GM18951 (cell line): ENCODE measurements at regions not wholly inside any gene's neighbourhood (a gene's known extent, or its start where the extent isn't known, plus 50 kb on each side); places are given as distances from the start of the nearest gene placed in this dataset.
"Not testable (repeated sequence)": the region's sequence is repeated elsewhere in the genome, so short reads cannot be mapped to it uniquely, and the experiment has no call there.

Source experiments
- POLR2A ChIP-seq: IDR thresholded peaks from 4 replicates; pipeline ENCODE4 v1.6.1; 2011; ENCODE audit warnings: mild to moderate bottlenecking; ENCODE audit not compliant: insufficient read length, insufficient read depth; ENCODE audit errors: extremely low read depth
- in situ Hi-C: fragments of 300-500 bp; cut with MboI; formaldehyde crosslinking; loops from one replicate; pipeline ENCODE4 v1.12.0; 2022; ENCODE audit warnings: low sequenced_read_pairs, mixed read lengths, inconsistent platforms; ENCODE audit not compliant: unreplicated experiment

DNA sequence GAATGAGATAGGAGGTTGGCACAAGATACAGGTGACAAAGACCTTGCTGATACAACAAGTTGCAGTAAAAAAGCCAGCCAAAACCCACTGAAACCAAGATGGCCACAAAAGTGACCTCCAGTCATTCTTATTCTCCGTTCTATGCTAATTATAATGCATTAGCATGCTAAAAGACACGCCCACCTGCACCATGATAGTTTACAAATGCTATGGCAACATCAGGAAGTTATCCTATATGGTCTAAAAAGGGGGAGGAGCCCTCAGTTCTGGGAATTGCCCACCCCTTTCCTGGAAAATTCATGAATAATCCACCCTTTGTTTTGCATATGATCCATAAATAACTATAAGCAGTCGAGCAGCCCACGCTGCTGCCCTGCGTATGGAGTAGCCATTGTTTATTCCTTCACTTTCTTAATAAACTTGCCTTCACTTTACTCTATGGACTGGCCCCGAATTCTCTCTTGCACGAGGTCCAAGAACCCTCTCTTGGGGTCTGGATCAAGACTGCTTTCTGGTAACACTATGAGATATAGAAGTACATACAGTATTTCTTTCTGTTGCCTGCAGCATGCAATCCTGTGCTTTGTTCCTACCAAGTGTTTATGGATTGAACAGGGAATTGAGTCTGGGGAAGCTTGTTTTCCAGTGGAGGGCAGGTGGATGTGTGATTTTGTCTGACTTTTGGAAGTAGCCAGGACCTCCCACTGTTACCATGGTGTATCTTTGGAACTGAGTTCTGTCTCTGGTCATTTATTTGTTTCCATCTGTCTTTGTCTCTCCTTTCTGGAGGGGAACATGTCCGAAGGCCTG, 72.0 kb upstream of the TGM3 start:
- in situ Hi-C loops, result no loop called here
- TF ChIP-seq POLR2A, result no peak

DNA sequence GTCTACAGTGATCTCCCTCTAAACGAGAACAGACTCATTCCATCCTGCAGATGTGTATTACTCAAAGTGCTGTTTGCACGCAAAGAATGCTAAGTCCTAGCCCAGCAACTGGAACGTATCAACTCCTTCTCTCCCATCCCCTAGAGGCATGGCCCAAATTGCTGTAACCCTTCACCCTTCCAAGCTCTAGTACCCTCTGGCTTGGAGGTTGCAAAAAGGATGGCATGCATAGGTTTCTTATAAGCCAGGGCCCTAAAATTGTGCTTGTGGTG, 71.5 kb upstream of the TGM3 start:
- in situ Hi-C loops, result no loop called here

DNA sequence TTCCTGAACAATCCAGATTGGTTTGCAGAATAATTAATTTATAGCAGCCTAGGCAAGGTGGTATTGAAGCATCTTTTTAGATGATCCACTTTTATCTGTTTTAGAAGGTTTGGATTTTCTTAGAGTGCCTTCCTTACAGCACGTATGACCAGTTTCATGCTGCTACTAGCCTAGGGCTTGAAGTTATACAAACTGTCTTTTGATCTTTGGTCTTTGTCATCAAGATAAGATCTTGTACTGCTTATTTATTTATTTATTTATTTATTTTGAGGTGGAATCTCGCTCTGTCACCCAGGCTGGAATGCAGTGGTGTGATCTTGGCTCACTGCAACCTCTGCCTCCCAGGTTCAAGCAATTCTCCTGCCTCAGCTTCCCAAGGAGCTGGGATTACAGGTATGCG, 68.5 kb upstream of the TGM3 start:
- in situ Hi-C loops, result not testable (repeated sequence)

More for the DNA sequence above, 71.5 kb upstream of the TGM3 start:
- TF ChIP-seq POLR2A, result no peak

DNA sequence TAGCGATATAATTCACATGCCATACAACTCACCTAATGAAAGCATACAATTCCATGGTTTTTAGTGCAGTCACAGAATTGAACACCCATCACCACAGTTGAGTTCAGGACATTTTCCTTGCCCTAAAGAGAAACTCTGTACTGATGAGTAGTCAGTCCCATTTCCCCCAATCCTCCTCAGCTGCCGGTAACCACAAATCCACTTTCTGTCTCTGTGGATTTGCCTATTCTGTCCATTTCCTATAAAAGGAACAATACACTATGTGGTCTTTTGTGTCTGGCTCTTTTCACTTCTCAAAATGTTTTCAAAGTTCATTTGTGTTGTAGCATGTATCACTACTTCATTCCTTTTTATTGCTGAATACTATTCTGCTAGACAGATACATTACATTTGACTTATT, 67.9 kb upstream of the TGM3 start:
- in situ Hi-C loops, result no loop called here
- TF ChIP-seq POLR2A, result no peak

DNA sequence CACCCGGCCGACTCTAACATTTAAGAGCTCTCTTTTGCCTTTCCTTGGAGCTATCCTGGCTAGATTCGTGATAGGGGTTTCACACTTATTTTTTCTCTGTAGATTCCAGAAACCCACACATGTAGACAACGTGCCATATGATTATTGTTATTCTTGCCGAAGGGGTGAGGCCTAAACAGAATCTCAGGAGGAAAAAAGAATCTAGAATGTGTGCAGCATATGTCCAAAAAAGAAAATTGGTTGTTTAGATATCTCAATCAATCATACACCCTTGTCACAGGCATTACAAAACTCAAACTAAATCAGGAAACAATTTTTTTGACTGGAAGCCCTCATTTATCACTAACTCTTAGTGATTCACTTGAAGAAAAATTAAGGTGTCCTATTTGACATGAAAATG, 66.9 kb upstream of the TGM3 start:
- in situ Hi-C loops, result no loop called here
- TF ChIP-seq POLR2A, result no peak

DNA sequence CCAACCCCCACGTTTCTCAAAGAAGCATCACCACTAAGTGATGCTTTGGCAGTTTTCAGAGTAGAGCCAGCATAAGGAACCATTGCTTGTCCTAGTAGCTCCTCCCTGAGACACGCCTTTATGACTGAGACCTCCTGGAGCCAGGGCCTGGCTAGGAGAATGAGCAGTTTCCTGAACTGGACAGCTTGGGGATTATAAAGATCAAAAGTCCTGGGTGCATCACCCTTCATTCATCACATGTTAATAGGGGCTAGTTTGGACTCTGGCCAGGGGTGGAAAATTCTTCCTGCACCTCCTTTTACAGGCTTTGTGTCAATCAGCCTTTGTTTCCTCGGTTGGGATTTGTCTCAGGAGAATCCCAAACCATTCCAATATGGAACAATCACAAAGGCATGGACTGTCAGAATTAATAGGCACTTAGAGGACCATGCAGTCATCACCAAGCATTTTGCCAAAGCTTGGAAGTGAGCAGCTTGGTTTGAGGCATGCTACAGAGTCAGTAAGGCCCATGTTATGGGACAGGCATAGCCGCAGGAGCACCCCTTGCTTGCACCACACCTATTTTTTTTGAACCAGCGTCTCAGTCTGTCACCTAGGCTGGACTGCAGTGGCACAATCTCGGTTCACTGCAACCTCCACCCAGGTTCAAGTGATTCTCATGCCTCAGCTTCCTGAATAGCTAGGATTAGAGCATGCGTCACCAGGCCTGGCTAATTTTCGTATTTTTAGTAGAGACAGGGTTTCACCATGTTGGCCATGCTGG, 64.9 kb upstream of the TGM3 start:
- TF ChIP-seq POLR2A, result no peak
- in situ Hi-C loops, result no loop called here

DNA sequence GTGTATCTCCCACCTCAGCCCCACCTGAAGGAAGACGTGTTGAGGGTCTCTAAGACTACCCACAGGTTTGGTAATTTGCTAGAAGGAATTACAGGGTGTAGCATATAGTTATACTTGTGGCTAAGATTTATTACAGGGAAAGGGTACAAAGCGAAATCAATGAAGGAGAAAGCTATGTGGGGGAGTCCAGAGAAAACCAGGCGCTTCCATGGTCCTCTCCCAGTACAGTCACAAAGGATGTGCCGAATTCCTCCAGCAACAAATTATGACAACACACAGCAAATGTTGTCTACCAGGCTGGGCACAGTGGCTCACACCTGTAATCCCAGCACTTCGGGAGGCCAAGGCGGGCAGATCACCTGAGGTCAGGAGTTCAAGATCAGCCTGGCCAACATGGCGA, 64.1 kb upstream of the TGM3 start:
- TF ChIP-seq POLR2A, result no peak
- in situ Hi-C loops, result no loop called here

DNA sequence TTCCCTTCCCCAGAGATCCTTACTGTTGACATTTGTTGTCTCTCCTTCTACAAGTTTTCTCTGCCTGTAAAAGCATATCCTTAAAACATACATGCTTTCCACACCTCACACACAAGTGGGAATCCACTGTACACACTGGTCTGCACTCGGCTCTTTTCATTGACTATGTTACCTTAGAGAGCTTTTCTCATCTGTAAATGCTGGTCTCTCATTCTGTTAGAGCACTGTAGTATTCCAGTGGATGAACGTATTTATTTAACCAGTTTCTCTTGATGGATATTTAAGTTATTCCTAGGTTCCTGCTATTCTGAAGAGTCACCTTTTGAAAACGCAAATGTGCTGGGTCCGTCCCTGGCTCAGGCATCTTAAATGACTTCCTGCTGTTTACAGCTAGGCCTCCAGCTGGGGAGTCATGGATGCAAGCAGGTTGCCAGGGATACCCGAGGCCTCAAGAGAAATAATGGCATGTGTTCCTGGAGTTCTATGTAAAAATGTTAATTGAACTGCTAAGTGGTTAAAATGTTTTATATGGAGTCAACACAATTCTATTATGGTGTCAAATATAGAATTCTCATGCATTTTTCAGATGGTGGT, 61.1 kb upstream of the TGM3 start:
- in situ Hi-C loops, result no loop called here
- TF ChIP-seq POLR2A, result no peak

DNA sequence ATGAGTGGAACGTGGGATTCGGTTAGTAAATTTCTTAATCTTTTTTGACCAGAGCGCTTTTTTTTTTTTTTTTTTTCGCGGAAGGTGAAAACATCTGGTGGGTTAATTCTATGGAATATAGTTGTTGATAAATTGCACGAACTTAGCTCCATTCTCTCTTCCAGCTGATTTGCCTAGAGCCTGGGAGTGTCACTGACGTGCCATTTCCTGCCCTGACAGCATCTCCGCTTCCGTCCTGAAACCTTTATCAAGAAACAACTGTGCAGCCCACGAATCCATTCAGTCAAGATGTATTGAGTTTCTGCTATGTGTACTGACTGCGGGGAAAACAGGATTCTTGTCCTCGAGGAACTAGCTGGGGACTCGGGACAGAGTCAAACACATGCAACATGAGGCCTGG, 59.5 kb upstream of the TGM3 start:
- in situ Hi-C loops, result no loop called here
- TF ChIP-seq POLR2A, result no peak

DNA sequence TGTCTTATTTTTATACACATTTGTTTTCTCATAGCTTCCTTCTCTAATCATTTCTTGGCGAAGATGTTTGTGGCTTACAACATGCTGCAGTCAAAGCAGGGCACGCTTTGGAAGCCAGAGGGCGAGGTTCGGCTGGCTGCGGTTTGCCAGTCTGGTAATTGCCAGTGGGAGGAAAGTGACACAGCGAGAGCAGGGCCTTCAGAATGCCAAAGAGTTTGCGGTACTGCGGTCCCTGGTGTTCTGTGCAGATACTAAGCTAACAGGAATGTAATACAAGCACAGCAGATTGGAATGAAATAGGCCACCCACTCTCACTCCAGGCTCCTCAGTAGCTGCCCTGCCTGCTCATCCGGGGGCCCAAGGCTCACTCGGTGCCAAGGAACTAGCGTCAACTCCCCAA, 58.7 kb upstream of the TGM3 start:
- TF ChIP-seq POLR2A, result no peak

DNA sequence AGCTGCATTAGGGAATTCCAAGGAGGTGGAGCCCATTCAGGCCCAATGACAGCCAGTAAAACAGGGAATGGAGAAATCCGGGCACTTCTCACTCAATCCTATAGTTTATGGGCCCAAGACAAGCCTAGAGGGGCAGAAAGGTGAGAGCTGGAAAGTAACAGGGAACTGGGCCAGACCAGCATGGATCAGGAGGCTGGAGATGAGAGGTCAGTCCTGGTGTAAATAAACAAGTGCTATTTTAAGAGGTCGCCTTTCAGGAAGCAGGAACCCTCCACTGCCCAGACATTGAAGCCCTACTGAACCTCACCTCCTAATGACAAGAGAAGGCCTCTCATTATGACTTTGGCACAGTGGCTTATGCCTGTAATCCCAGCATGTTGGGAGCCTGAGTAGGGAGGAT, 57.2 kb upstream of the TGM3 start:
- no peak for TF ChIP-seq POLR2A
- in situ Hi-C loops, result no loop called here

More for the DNA sequence above, 58.7 kb upstream of the TGM3 start:
- in situ Hi-C loops, result no loop called here

DNA sequence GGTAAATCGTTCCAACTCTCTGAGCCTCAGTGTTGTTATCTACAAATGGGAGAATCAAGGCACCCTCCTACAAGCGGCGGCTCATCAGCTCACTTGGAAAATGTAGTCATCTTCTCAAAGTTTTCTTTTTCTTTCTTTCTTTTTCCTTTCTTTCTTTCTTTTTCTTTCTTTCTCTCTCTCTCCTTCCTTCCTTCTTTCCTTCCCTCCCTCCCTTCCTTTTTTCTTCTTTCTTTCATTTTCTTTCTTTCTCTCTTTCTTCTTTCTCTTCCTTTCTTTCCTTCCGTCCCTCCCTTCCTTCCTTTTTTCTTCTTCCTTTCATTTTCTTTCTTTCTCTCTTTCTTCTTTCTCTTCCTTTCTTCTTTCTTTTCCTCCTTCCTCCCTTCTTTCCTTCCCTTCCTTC, 55.0 kb upstream of the TGM3 start:
- in situ Hi-C loops, result no loop called here
- no peak for TF ChIP-seq POLR2A

DNA sequence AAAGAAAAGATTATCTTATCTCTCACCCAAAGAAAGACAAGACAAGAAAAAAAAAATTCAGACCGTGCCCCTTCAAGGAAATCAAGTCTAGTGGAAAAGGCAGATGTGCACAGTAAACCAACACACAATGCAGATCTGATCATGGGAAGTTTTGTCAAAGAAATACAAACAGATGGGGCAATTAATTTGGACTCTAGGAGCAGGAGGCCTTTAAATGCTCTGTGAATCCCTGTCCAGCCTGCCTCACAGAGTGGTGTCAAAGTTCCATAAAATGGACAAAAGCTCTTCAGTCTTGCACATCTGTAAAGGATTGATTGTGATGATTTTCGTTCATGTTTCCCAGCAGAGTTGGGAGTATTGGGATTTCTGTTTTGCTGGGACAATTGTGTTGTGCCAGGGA, 53.1 kb upstream of the TGM3 start:
- in situ Hi-C loops, result no loop called here

DNA sequence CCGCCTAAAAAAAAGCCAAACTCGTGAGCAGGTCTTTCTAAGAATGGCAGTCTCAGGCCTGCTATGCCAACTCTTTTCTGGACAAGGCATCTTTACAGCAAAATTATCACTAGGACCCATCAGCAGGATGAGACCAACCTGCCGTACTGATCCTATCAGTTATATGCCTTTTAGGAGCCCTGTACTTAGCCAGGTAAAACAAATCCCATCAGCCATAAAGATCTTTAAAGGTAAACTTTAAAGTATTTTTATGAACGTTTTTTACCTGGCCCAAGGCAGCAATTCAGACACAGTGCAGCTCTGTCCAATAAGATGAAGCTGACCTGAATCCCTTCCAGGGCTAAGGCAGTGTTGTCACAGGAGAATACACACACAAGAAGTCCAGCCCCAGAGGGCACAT, 51.3 kb upstream of the TGM3 start:
- in situ Hi-C loops, result no loop called here
- TF ChIP-seq POLR2A, result no peak

More for the DNA sequence above, 53.1 kb upstream of the TGM3 start:
- TF ChIP-seq POLR2A, result no peak
